H1 (cell line): ENCODE measurements at regions not wholly inside any gene's neighbourhood (a gene's known extent, or its start where the extent isn't known, plus 50 kb on each side); places are given as distances from the start of the nearest gene placed in this dataset.

Source experiments
- CTCF ChIA-PET: fragments of 300-600 bp; sonication (Branson Sonifier 250); formaldehyde crosslinking; loops from one replicate; lab custom pipeline; 2021; ENCODE audit not compliant: partially characterized antibody; lab: Charles Lee
- POLR2A ChIA-PET: fragments of 300-600 bp; sonication (Branson Sonifier 250); formaldehyde crosslinking; loops from one replicate; lab custom pipeline; 2021; ENCODE audit warnings: inconsistent platforms; ENCODE audit not compliant: partially characterized antibody; lab: Charles Lee
- DNase-seq, 2 experiments: peaks; one replicate each; pipeline versions ENCODE4 v3.0.0 to v3.0.0-alpha.2; 2010 to 2022; ENCODE audit warnings: low spot score in 2 of 2, low read depth in 1 of 2, mixed read lengths in 1 of 2
- FAIRE-seq: peaks from 2 replicates; lab custom pipeline; 2011; peaks lifted over from hg19 to GRCh38; lab: Jason Lieb, UNC
- H2AFZ ChIP-seq: 2 replicates; pipeline ENCODE4 v1.8.1; 2012; ENCODE audit warnings: low read length, inconsistent platforms
- H2AK5ac ChIP-seq: 2 replicates; pipeline ENCODE4 v1.6.1; 2013; ENCODE audit warnings: low read depth, low read length
- H2BK120ac ChIP-seq: replicated peaks from 2 replicates; pipeline ENCODE3; 2013; ENCODE audit warnings: low read depth, low read length, inconsistent platforms
- H2BK12ac ChIP-seq: 2 replicates; pipeline ENCODE4 v1.6.1; 2013; ENCODE audit warnings: low read depth, low read length
- H2BK15ac ChIP-seq: 2 replicates; pipeline ENCODE4 v1.6.1; 2013; ENCODE audit warnings: low read length
- H2BK20ac ChIP-seq: 2 replicates; pipeline ENCODE4 v1.6.1; 2013; ENCODE audit warnings: low read length
- H2BK5ac ChIP-seq: 2 replicates; pipeline ENCODE4 v1.6.1; 2013; ENCODE audit warnings: low read depth, low read length
- H3K14ac ChIP-seq: 2 replicates; pipeline ENCODE4 v1.6.1; 2013; ENCODE audit warnings: inconsistent platforms; ENCODE audit not compliant: insufficient read length
- H3K18ac ChIP-seq: 2 replicates; pipeline ENCODE4 v1.6.1; 2013; ENCODE audit warnings: low read length; ENCODE audit errors: extremely low read depth
- H3K23ac ChIP-seq: 2 replicates; pipeline ENCODE4 v1.6.1; 2013; ENCODE audit warnings: inconsistent platforms; ENCODE audit not compliant: insufficient read length
- H3K23me2 ChIP-seq: 2 replicates; pipeline ENCODE4 v1.6.1; 2013; ENCODE audit warnings: low read depth, low read length
- H3K27ac ChIP-seq: 2 replicates; pipeline ENCODE4 v1.6.1; 2011; ENCODE audit warnings: low read depth, low read length, inconsistent platforms
- H3K27me3 ChIP-seq, 4 experiments: replicated peaks in 1 of 4; 1 replicate in 1 of 4; 2 replicates in 3 of 4; pipeline versions ENCODE4 v1.6.1 to v1.8.1; 2011 to 2013; ENCODE audit warnings: low read length in 3 of 4, mild to moderate bottlenecking in 3 of 4, inconsistent platforms in 2 of 4, mixed read lengths in 2 of 4, moderate library complexity in 1 of 4; ENCODE audit not compliant: control insufficient read depth in 3 of 4, insufficient read depth in 3 of 4; ENCODE audit errors: extremely low read depth in 1 of 4
- H3K36me3 ChIP-seq, 4 experiments: 2 replicates each; pipeline versions ENCODE4 v1.6.1 to v1.8.1; 2011 to 2013; ENCODE audit warnings: mild to moderate bottlenecking in 4 of 4, low read length in 3 of 4, moderate library complexity in 2 of 4, control low read depth in 1 of 4, inconsistent platforms in 1 of 4; ENCODE audit not compliant: insufficient read depth in 4 of 4, control insufficient read depth in 2 of 4
- H3K4ac ChIP-seq: replicated peaks from 2 replicates; pipeline ENCODE3; 2013; ENCODE audit warnings: low read length, low read depth, mixed read lengths, inconsistent platforms; ENCODE audit not compliant: insufficient read length
- H3K4me1 ChIP-seq, 4 experiments: replicated peaks in 1 of 4; 1 replicate in 1 of 4; 2 replicates in 3 of 4; pipeline versions ENCODE4 v1.6.1 to v1.8.1; 2011 to 2013; ENCODE audit warnings: low read length in 3 of 4, inconsistent platforms in 2 of 4, mixed read lengths in 1 of 4; ENCODE audit not compliant: insufficient read depth in 4 of 4, control insufficient read depth in 3 of 4
- H3K4me2 ChIP-seq, 2 experiments: 2 replicates each; pipeline versions ENCODE4 v1.6.1 to v1.8.1; 2011 to 2013; ENCODE audit warnings: low read depth in 2 of 2, low read length in 2 of 2, control low read depth in 1 of 2, inconsistent platforms in 1 of 2, mild to moderate bottlenecking in 1 of 2; ENCODE audit not compliant: insufficient read depth in 1 of 2
- H3K4me3 ChIP-seq, 4 experiments: fragments of 200-600, 300-600 bp in 1 of 4; sonication (generic), shearing (Covaris generic), sonication (Bioruptor Twin) in 1 of 4; 2 replicates each; pipeline versions ENCODE4 v1.5.1 to v1.8.1; 2011 to 2016; ENCODE audit warnings: low read length in 4 of 4, low read depth in 3 of 4, control low read depth in 2 of 4, inconsistent platforms in 2 of 4, mild to moderate bottlenecking in 2 of 4, mixed read lengths in 1 of 4, moderate library complexity in 1 of 4; ENCODE audit not compliant: insufficient read depth in 2 of 4; ENCODE audit errors: extremely low read depth in 1 of 4
- H3K56ac ChIP-seq: replicated peaks from 2 replicates; pipeline ENCODE3; 2013; ENCODE audit warnings: low read depth, mild to moderate bottlenecking, mixed read lengths, low read length, inconsistent platforms; ENCODE audit not compliant: insufficient read length
- H3K79me1 ChIP-seq: 2 replicates; pipeline ENCODE4 v1.6.1; 2013; ENCODE audit warnings: low read depth, low read length, control low read depth
- H3K79me2 ChIP-seq, 2 experiments: 2 replicates each; pipeline versions ENCODE4 v1.6.1 to v1.8.1; 2012 to 2013; ENCODE audit warnings: low read length in 2 of 2, mild to moderate bottlenecking in 2 of 2, inconsistent platforms in 1 of 2; ENCODE audit not compliant: insufficient read depth in 2 of 2, control insufficient read depth in 1 of 2
- H3K9ac ChIP-seq, 4 experiments: replicated peaks in 1 of 4; 1 replicate in 1 of 4; 2 replicates in 3 of 4; pipeline versions ENCODE4 v1.6.1 to v1.8.1; 2011 to 2013; ENCODE audit warnings: low read depth in 3 of 4, low read length in 3 of 4, control low read depth in 2 of 4, mild to moderate bottlenecking in 2 of 4, moderate library complexity in 2 of 4, inconsistent platforms in 1 of 4; ENCODE audit errors: extremely low read depth in 1 of 4
- H3K9me3 ChIP-seq, 2 experiments: 2 replicates each; pipeline versions ENCODE4 v1.6.1 to v1.8.1; 2012 to 2013; ENCODE audit warnings: mild to moderate bottlenecking in 2 of 2, moderate library complexity in 2 of 2, control low read depth in 1 of 2, inconsistent platforms in 1 of 2, low read depth in 1 of 2, low read length in 1 of 2, mixed read lengths in 1 of 2; ENCODE audit not compliant: insufficient read depth in 2 of 2
- H4K20me1 ChIP-seq, 2 experiments: replicated peaks in 1 of 2; 2 replicates each; pipeline versions ENCODE3 to v1.8.1; 2011 to 2013; ENCODE audit warnings: inconsistent platforms in 2 of 2, low read length in 2 of 2, mild to moderate bottlenecking in 1 of 2; ENCODE audit not compliant: insufficient read depth in 2 of 2, control insufficient read depth in 1 of 2
- H4K5ac ChIP-seq: 2 replicates; pipeline ENCODE4 v1.6.1; 2013; ENCODE audit warnings: low read length, low read depth, mixed read lengths, inconsistent platforms; ENCODE audit not compliant: insufficient read length
- H4K8ac ChIP-seq: 2 replicates; pipeline ENCODE4 v1.8.0; 2013; ENCODE audit warnings: mild to moderate bottlenecking, moderate library complexity, low read length, inconsistent platforms; ENCODE audit not compliant: insufficient read depth; ENCODE audit errors: extremely low read depth
- H4K91ac ChIP-seq: replicated peaks from 2 replicates; pipeline ENCODE3; 2013; ENCODE audit warnings: low read length, mixed read lengths, inconsistent platforms; ENCODE audit not compliant: insufficient read length
- BCL11A ChIP-seq, 2 experiments: IDR thresholded peaks; one replicate each; pipeline ENCODE4 v1.6.1; 2011; ENCODE audit warnings: low read depth in 2 of 2, low read length in 2 of 2, mild to moderate bottlenecking in 2 of 2
- KDM1A ChIP-seq: fragments of 200-600, 300-600 bp; sonication (generic); IDR thresholded peaks from 2 replicates; pipeline ENCODE4 v1.7.1; 2016; ENCODE audit warnings: mild to moderate bottlenecking, low read length, borderline replicate concordance
- RXRA ChIP-seq: IDR thresholded peaks from 2 replicates; pipeline ENCODE4 v1.6.1; 2011; ENCODE audit warnings: low read depth, mild to moderate bottlenecking, low read length, moderate library complexity; ENCODE audit not compliant: insufficient read depth
- SAP30 ChIP-seq: fragments of 300-600 bp; sonication (generic); IDR thresholded peaks from 2 replicates; pipeline ENCODE4 v1.7.1; 2012; ENCODE audit warnings: low read length, moderate library complexity, mild to moderate bottlenecking, inconsistent platforms; ENCODE audit not compliant: insufficient read depth, insufficient replicate concordance
- SP1 ChIP-seq: IDR thresholded peaks from 2 replicates; pipeline ENCODE4 v1.6.1; 2011; ENCODE audit warnings: low read depth, low read length
- TF ChIP-seq, protein P1 (sequence below): IDR thresholded peaks from 2 replicates; pipeline ENCODE4 v1.6.1; 2011; ENCODE audit warnings: low read length, improper control_type of control experiment
- TF ChIP-seq, protein P2 (sequence below): IDR thresholded peaks from 2 replicates; pipeline ENCODE4 v1.6.1; 2012; ENCODE audit warnings: low read length, inconsistent platforms
- TF ChIP-seq, protein P3 (sequence below): IDR thresholded peaks from 2 replicates; pipeline ENCODE4 v1.6.1; 2012; ENCODE audit warnings: inconsistent platforms

DNA sequence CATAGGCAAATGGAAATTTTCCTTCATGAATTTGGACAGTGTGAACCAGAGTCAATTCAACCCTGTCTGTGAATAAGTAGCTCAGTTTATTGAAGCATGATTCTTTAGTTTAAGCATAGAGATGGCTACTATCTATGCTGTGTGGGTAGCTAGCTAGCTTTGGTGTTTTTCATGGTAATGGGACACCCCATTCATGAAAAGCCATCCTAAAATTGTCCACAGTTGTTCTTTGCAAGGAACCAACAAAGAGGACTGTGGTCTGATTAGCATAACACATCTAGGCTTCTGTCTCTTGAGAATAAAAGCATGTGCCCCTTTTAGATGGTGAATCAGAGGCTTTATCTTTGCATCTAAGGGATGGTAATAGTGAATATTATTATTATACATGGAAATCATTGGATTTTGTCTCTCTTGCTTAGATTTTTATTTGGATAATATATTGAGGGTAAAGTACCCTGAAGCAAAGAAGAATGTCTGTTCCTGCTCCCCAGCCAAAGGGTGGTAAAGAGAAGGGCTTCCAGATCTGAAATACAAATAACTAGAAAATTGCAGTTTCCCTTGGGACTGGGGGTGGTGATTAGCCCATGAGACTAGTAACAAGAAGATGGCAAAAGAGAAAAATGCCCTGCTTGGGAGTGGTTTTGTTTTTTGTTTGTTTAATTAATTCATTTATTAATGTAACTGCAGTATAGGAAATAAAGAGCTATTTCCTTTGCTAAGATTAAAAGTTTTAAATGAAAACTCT, 624.2 kb upstream of the ZNF608 start:
- H3K79me1 ChIP-seq: no peaks in the 10 kb centered on the region
- no peak overlapping the region for H3K18ac ChIP-seq
- no peak overlapping the region for H3K4me3 ChIP-seq
- H3K36me3 ChIP-seq: no peaks in the 10 kb centered on the region
- no peak for DNase-seq
- TF ChIP-seq, protein P1, sequence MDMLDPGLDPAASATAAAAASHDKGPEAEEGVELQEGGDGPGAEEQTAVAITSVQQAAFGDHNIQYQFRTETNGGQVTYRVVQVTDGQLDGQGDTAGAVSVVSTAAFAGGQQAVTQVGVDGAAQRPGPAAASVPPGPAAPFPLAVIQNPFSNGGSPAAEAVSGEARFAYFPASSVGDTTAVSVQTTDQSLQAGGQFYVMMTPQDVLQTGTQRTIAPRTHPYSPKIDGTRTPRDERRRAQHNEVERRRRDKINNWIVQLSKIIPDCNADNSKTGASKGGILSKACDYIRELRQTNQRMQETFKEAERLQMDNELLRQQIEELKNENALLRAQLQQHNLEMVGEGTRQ: no peak
- TF ChIP-seq SP1 (no peak), SAP30 (no peak), KDM1A (no peak), BCL11A (IDR thresholded peaks at IDR 0.05; ENCODE audit: low read depth in 2 of 2, low read length in 2 of 2) (no peak), RXRA (no peak)
- TF ChIP-seq, protein P2, sequence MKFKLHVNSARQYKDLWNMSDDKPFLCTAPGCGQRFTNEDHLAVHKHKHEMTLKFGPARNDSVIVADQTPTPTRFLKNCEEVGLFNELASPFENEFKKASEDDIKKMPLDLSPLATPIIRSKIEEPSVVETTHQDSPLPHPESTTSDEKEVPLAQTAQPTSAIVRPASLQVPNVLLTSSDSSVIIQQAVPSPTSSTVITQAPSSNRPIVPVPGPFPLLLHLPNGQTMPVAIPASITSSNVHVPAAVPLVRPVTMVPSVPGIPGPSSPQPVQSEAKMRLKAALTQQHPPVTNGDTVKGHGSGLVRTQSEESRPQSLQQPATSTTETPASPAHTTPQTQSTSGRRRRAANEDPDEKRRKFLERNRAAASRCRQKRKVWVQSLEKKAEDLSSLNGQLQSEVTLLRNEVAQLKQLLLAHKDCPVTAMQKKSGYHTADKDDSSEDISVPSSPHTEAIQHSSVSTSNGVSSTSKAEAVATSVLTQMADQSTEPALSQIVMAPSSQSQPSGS: no peak
- TF ChIP-seq, protein P3, sequence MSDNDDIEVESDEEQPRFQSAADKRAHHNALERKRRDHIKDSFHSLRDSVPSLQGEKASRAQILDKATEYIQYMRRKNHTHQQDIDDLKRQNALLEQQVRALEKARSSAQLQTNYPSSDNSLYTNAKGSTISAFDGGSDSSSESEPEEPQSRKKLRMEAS: no peak
- ChIA-PET POLR2A (no interaction called here), CTCF (no interaction called here)
- H3K9ac ChIP-seq: no peak overlapping the region
- no peak overlapping the region for H3K4ac ChIP-seq
- no peak overlapping the region for H3K14ac ChIP-seq
- H3K27ac ChIP-seq: no peak overlapping the region
- H3K79me2 ChIP-seq: no peaks in the 10 kb centered on the region
- no peak overlapping the region for H3K56ac ChIP-seq
- no peak overlapping the region for H2BK15ac ChIP-seq
- no peak overlapping the region for H2AFZ ChIP-seq
- H3K27me3 ChIP-seq: no peaks in the 10 kb centered on the region
- H4K20me1 ChIP-seq: no peaks in the 10 kb centered on the region
- H4K91ac ChIP-seq: no peak overlapping the region
- H3K23ac ChIP-seq: no peak overlapping the region
- no peak overlapping the region for H2AK5ac ChIP-seq
- H4K8ac ChIP-seq: no peak overlapping the region
- H2BK20ac ChIP-seq: no peak overlapping the region
- no peak overlapping the region for H2BK5ac ChIP-seq
- no peaks in the 10 kb centered on the region for H3K9me3 ChIP-seq
- no peak overlapping the region for H2BK12ac ChIP-seq
- H3K23me2 ChIP-seq: no peaks in the 10 kb centered on the region
- peaks cover 2 to 17% (median 9%) of the 10 kb centered on the region in 4 experiments; a peak in 4 of 7 replicates for H3K4me1 ChIP-seq
- no peak overlapping the region for H2BK120ac ChIP-seq
- no peak for FAIRE-seq
- H3K4me2 ChIP-seq: no peak overlapping the region
- H4K5ac ChIP-seq: no peak overlapping the region
